HG02588 (cell line): ENCODE measurements at regions not wholly inside any gene's neighbourhood (a gene's known extent, or its start where the extent isn't known, plus 50 kb on each side); places are given as distances from the start of the nearest gene placed in this dataset.

ENCODE experiments used
- ATAC-seq: cut with Tn5 transposase; IDR thresholded peaks from one replicate; pipeline ENCODE4 v1.9.1; 2021; ENCODE audit warnings: mild to moderate bottlenecking, moderate library complexity; ENCODE audit not compliant: unreplicated experiment

DNA sequence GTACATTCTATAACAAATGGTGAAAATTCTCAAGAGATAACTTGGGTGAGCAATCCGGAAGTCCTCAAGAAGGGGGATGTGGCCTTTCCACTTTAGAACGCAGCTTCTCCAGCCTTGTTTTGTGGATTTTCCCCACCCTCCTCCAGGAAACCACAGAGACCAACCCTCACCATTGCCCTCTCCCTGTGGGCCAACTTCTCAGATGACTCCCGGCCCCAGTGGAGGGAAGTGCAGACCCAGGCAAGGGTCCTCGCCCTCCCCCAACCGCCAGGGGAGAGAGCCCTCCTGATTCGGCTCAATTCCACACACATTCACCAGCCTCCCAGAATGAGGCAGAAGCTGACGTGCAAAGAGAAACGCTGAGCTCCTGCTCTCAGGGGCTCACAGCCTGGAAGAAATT, 277.2 kb downstream of the EIPR1 start:
- ATAC-seq: no peak

DNA sequence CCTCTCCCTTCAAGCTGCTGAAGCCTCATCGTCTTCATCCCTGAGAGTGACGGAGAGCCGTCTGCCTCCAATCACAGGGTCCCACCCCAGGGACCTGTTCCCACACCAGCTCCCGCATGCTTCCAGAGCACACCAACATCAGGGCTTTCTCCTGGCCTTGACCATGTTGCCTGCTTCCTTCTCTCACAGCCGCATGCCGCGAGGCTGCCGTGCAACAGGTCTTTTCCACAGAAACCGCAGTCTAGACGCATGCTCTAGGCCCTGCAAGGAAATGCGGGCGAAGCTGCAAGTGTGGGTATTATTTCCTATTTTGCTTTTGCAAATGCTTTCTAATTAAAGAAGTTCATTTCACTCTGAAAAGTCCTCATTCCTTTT, 277.8 kb downstream of the EIPR1 start:
- ATAC-seq: no peak

DNA sequence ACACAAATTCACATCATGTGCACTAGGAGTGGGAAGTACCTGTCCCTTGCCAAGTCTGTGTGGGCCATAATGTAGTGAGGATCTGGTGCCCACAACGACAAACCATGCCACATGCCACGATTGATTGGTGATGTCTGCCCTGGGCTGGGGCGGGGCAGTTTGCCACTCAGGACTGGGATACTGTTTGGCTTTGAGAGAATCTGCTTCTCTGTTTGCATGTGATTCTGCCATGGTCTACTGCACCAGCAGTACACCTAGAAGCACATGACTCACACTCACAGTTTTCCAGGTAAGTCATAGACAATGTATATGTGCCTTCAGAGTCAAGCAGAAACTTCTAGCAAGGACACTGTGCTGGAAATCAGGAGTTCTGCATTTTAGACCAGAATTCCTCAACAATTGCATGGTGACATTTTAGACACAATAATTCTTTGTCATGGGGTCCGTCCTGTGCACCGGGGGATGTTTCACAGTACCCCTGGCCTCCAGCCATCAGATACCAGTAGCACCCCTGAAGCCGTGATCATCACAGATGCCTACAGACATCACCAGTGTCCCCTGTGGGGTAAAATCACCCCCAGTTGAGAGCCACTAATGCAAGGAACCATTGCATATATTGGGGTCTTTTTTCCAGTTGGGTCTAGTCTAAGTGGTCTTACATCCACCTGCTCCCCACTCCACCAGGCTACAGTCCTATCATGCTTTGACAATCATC, 278.3 kb downstream of the EIPR1 start:
- no peak for ATAC-seq

DNA sequence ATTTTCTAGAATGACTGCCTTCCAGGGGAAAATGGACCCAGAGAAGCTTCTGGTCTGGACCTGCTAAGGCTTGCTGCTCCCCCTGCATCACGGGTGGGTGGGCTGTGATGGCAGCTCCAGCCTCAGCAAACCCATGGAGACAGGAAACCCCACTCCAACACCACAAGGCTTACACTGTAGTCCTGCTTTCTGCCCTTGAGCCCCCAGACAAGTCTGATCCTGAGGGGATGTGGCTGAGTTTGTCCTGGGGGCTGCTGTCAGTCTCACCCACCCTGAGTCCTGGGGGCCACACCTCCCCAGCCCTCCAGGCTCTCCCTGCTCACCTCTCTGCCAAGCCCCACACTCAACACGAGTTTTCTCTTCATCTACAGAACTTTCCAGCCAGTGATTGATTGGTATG, 279.4 kb downstream of the EIPR1 start:
- no peak for ATAC-seq

DNA sequence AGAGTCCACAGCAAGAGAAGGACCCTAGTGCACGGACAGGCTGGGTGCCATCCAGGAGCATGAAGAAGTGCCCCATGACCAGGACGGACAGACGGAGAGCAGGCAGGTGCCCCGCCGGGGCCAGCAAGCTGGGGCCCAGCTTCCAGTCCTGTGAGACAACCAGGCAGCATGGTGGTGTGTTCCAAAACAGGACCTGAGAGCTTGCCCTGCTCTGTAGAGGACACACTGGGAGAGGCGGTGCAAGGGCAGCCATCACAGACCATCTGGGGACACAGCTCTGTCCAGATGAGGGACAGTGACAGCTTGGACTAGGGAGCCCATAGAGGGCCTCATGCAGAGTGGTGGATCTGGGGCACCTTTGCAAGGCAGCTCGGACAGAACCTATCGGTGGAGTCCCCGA, 279.8 kb downstream of the EIPR1 start:
- ATAC-seq: no peak

DNA sequence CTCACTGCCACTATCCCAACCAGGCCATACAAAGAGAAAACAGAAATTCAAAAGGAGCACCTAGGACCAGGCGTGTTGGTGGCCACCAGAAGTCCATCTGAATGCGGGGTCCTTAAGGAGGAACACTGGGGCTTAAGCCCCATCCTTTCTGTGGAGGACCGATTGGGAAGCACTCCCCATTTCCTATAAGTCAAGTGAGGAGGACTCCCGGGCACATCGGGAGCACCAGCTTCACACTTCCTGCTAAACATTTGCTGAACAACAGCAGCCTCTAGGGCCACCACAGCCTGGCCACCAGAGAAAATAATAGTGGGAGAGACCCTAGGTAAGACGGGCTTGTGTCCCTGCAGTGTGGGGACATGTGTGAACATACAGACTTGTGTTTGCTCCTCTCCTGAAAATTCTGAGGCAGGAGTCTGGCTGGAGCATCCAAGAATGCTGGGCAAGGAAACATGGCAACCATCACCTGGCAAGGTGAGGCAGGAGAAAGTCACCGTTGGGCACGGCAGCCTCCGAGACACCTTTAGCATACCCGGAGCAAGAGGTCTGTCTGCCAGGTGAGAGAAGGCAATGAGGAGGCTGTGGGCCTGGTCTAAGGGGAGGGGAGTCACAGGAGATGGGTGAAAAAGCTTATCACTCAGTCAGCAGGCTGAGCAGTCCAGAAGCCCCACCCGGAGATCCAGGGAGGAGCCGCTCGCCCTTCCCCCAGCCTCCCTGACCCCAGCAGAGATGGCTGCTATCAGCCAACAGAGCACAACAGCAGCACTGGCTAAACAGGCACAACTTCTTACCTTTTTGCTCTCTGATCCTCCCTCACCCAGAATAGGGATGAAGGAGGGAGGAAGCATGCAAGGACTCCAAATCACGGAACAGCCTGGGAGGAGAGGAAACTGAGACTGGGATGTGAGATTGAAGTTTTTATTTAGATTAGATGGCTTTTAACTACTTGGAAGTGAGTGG, 282.3 kb downstream of the EIPR1 start:
- peak; percentile 5 for ATAC-seq

DNA sequence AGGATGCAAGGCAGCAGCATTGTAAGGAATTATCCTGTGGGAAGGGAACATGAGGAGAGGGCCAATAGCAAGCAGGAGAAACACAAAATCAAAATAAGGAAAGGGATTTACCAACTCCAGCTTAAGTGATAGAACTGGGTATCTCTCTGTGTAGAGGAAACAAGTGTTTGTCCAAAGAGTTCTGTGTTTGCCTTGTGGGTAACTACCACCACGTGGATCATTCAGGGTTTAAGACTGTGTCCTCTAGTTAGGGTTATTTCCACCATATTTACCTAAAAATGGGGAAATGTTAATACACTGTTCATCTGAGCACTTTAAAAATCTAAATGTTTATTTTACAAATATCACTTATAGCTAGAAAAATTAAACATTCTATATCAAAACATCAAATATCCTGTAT, 283.3 kb downstream of the EIPR1 start:
- no peak for ATAC-seq

DNA sequence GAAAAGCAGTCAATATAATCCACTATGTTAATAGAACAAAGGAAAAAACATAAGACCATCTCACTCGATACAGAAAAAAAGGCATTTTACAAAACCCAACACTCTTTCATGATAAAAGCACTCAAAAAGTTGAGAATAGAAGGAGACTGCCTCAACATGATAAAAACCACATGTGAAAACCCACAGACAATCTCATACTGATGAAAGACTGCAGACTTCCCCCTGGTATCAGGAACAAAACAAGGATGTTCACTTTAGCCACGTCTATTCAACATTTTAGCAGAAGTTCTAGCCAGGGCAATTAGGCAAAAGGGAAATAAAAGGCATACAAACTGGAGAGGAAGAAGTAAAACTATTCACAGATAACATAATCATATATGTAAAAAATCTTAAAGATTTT, 285.9 kb downstream of the EIPR1 start:
- no peak for ATAC-seq

DNA sequence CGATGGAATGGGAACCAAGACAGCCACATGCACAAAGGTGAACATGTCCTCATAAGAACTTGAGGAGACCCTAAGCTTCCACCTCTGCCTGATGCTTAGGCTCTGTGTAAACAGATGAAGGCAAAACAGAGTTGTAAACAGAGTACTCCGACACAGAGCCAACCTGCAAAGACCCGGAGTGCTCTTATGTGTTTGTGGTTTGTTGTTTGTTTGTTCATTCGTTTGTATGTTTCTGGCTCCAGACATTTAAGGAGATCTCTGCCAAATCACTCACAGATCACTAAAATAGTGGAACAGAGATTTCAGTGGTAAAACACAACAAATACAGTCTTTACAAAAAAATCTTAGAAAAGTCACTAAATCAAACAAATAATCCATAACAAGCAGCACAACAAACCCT, 294.9 kb downstream of the EIPR1 start:
- ATAC-seq: no peak

DNA sequence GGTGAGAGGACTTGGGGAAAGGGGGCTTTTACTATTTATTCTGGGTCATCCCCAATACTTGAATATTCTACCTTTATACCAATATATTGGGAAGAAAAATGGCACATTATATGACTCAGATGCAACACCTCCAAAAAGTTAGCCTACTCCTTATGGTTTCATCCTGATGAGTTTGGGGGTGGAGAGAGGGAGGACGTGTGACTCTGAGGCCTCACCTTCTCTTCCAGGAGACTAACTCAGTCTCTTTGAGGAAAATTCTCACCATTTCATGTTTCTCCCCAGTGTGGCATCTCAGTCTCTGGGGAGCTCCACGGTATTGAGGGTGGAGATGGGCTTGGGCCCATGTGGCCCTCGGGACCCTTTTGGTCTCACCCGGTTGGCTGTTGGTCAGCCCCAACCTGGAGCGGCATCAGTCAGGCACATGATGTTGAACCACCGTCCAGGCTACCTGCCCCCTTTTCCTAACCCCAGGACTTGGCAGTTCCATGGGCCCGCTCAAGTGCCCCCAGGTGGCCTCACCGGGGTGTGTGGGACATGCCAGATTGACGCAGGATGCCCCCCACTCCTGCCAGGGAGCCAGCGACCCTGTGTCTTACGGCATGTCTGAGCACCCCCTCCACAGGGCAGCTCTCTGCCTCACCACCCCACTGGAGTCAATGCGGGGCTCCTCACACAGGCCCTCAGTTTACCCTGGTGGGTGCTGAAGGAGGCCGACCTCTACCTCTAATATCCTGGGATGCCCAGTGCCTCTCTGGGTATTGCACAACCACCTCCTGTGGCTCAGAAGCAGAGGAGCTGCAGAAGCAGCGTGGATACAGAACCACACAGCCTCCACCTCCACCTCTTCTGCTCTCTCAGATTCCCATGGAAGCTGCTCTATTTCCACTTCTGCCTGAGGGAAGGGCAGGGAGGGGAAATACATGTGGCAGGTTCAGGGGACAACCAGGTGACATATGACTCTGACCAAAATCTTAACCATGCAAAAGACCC, 297.4 kb downstream of the EIPR1 start:
- ATAC-seq: no peak

DNA sequence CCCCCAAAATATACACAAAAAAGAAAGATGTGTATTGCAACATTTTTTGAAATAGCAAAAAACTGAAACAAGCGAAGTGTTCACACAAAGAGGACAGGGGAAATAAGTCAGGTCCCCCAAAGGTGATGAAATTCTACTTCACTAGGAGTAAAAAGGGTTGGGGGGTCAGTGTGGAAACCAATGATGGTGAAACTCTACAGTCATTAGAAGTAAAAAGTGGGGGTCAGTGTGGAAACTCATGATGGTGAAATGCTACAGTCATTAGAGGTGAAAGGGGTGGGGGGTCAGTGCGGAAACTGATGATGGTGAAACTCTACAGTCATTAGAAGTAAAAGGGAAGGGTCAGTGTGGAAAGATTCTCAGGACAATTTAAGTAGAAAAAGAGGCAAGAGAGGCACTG, 298.2 kb downstream of the EIPR1 start:
- no peak for ATAC-seq

DNA sequence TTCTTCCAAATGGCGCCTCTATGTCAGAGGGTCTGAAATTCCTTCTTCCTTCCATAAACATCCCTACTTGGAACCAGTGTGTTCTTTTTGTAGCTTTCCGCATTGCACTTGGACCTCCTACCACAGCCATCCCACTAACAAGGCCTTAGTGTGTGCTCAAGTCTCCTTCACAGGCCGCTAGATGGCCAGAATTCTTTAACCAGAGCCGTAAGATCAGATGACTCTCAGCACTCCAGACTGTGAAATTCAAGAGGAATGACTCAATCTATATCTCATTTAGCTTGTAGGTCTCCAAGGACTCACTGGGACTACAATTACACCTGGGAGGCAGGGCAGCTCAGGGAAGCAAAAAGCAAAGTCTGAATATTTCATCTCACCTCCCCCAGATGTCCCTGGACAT, 298.9 kb downstream of the EIPR1 start:
- ATAC-seq: no peak

DNA sequence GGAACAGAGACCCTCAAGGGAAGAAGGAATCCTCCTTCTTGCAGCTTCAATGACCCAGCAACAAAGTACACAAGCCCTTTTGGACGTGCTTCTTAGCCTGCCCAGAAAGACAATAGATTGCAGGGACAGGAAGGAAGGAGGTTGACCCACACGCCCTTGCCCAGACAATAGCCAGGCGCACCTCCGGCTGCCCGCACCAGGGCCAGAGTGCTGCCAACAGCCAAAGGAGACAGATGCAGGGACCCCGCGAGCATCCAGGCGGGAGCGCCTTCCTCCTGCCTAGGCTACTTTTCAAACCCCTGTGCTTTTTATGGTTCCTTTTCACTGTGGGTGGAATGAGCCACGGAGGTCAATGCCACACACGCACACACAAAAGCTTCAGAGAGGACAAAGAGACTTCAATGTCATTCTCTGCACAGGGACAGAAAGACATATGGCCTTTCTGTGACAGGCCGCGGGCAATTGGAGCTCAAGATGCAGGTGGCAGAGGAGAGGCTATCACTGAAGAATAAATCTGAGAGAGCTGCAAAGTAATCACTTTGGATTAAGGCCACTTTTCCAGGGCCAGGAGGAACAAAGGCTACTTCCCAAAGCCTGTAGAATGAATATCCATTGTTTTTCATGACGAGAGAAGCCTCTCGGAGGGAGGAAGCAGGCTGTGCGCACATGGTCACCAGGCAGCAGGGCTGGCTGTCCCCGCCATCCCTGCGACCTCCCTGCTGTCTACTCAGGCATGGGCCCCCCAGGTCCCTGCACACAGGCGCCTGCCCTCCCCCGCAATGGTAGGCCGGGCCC, 300.6 kb downstream of the EIPR1 start:
- ATAC-seq: no peak

DNA sequence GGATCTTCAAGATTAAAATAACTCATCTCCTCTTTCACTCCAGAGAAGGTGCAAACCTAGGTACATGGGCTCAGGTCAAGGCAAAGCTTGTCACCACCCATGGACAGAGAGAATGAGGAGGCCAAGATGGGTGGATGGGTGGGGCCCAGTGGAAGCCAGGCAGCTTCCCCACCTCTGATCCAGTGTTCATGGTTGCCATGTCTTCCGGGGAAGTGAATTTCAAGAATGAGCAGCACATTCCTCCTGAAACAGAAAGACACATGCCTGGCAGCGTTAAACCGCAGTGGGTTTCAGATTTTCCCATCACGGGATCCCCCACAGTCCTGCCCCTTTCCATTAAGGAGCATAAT, 301.7 kb downstream of the EIPR1 start:
- no peak for ATAC-seq

DNA sequence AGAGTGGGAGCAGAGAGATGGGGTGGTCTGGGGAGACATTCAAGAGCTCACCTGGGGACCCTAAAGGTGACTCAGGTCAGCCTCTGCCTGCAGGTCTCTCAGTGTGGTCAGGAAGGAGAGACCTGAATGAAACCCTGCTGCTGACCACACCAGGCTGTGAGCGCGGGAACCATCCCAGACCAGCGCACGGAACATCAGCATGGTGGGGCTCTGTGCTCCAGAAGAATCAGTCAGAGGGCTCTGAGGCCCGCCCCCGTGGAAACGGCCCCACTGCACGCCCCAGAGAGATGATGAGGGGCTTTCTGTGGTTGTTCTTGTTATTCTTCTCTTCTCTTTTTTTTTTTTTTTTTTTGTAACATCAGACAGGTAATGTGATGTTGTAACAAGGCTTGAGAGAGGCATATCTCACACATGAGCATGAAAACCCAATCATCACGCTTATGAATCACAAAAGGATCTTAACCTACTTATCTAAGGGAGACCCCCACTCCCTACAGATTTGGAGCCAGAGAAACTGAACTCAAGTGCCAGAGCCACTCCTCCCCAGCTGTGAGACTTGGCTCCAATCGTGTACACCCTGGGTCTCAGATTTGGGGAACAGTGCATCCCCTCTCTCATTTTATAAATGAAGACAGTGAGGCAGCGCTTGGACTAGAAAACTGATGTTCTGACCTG, 302.2 kb downstream of the EIPR1 start:
- no peak for ATAC-seq

DNA sequence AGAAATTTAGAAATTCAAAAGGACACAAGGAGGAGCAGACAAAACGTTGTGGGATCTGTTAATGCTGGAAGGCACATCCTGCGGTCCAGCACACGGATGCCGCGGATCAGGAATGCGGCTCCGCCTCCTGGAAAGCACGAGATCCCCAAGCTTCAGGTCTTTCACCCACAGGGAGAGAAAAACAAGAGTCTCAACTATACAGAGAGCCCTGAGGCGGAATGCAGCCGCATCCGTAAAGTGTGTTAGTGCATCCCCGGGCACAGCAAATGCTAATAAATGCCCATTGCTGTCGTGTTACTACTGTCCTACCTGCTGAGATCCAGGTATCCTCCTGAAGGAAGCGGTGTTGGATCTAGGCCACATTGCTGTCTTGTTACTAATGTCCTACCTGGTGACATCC, 303.9 kb downstream of the EIPR1 start:
- ATAC-seq: no peak

DNA sequence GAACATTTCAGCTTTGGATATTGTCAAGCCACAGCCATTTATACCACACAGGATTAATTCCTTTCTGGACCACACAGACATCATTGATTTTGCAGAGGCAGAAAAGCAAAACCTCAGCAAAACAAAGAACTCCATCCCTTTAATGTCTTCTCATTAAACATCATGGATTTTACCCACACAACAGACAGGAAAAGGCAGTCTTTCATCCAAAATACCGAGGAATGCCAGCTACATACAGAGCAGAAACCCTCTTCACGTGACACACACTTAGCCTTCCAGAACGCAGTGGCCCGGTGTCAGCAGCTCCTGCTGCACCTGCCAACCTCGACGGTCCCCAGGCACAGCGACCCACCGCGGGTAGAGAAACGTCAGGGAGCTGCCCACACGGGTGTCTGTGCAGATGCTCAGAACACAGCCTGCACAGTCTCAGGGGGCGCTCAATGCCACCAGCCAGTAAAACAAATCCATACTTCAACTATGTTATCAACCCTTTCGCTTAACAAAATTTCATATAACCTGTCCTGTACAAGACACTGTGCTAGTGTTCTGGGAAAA, 304.5 kb downstream of the EIPR1 start:
- ATAC-seq: no peak

DNA sequence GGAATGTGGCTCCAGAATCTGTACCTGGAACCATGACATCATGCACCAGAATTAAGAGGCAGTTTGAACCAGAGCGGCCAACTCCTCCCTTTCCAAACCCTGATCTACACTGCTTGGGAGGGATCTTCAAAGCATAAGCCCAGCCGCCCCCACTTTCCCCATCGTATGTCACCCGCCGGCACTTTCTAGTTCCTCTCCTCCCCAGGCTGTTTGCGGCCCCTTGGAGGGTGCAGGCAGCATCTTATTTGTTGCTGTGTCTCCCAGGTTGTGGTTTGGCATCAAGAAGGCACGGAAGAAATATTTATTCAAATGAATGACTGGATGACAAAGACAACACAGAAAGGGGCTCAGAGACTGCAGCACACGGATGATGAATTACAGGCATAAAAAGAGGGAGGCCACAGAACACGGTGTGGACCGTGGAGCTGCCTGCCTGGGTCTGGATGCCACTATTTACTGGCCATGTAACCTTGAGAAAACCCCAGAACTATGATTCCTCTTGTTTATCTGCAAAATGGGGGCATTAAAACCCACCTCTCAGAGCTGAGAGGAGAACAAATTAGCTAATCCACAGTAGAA, 305.8 kb downstream of the EIPR1 start:
- ATAC-seq: no peak

DNA sequence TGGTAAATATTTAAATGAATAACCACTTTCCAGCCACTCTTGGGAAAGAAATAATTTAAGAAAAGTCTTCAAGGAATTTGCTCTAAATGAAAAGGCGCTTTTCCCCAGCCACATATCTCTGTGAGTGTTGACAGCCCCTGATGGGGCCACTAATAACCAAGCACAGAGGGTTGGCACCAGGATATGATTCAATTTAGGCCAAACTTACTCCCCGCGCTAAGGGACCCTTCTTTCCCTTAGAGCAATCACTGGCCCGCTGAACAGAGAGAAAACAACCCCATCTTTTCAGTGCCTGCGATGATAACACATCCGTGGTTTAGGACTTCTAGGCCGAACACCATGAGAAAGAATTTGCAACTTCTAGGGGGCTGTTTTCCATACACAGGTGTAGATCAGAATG, 310.8 kb downstream of the EIPR1 start:
- no peak for ATAC-seq
